Psoas muscle (tissue), 7 donors: ENCODE measurements at regions not wholly inside any gene's neighbourhood (a gene's known extent, or its start where the extent isn't known, plus 50 kb on each side); places are given as distances from the start of the nearest gene placed in this dataset.

ENCODE experiments used
- ATAC-seq, 4 donors: fragments of 200-7000 bp; cut with Tn5 transposase; one replicate each; pipeline ENCODE4 v1.9.1; 2020; ENCODE audit warnings: moderate library complexity in 3 of 4, mild to moderate bottlenecking in 2 of 4
- DNase-seq, 2 donors: peaks; one replicate each; pipeline ENCODE4 v3.0.0-alpha.2; 2020
- H3K27ac ChIP-seq: fragments of 200-600 bp; one replicate; pipeline ENCODE4 v1.8.0; 2022
- H3K27me3 ChIP-seq, 3 donors: fragments of 200-600 bp in 1 of 3; one replicate each; pipeline versions ENCODE4 v1.6.1 to v1.8.0; 2013 to 2022; ENCODE audit warnings: low read length in 2 of 3, mild to moderate bottlenecking in 2 of 3, moderate library complexity in 1 of 3; ENCODE audit not compliant: insufficient read depth in 3 of 3
- H3K36me3 ChIP-seq, 2 donors: fragments of 200-600 bp in 1 of 2; one replicate each; pipeline versions ENCODE4 v1.6.1 to v1.8.0; 2013 to 2022; ENCODE audit warnings: low read depth in 1 of 2, mild to moderate bottlenecking in 1 of 2, moderate library complexity in 1 of 2; ENCODE audit not compliant: insufficient read depth in 1 of 2
- H3K4me1 ChIP-seq: fragments of 200-600 bp; one replicate; pipeline ENCODE4 v1.8.0; 2022
- H3K4me3 ChIP-seq: fragments of 200-600 bp; one replicate; pipeline ENCODE4 v1.8.0; 2022; ENCODE audit warnings: mild to moderate bottlenecking
- H3K9me3 ChIP-seq: fragments of 200-600 bp; one replicate; pipeline ENCODE4 v1.8.0; 2022
- CTCF ChIP-seq: fragments of 200-600 bp; IDR thresholded peaks from one replicate; pipeline ENCODE4 v1.8.0; 2022; ENCODE audit warnings: antibody characterized with exemption
- WGBS, 3 donors: extraction: QIAGEN DNeasy Blood & Tissue Kit; methylation state at CpG; one replicate each; pipeline versions ENCODE4 v1.1.6 to v1.1.7; 2013; 5-methylcytosine and 5-hydroxymethylcytosine counted together
- intact Hi-C, 2 donors: fragments of 100-400 bp; cut with DNase I; formaldehyde crosslinking; loops; one replicate each; pipeline versions ENCODE4 v1.11.0 to v1.14.2; 2022
- donor health status: healthy with polysubstance abuse.
- donor health status: DM: no; HTN: no; CAD: no; lungs with moderate emphysema.
- donor health status: Bipolar disorder and iron deficiency.
- donor health status: healthy.
- donor health status: DM: yes; HTN: yes; CAD: no.
- donor health status: DM: no; HTN: no; CAD: no.
- donor health status: DM: yes; HTN: yes; CAD: no.

GRCh38 chr17:53630638-53631037, 192.1 kb upstream of the KIF2B start:
- no peak for ATAC-seq
- H3K4me3 ChIP-seq: no peak overlapping the region
- H3K36me3 ChIP-seq: no peaks in the 10 kb centered on the region
- WGBS, 3 donors: 62 to 74% (median 72%) methylated on average over 1 of the region's 1 CpG
- no peaks in the 10 kb centered on the region for H3K27me3 ChIP-seq
- intact Hi-C loops: no loop called here
- H3K4me1 ChIP-seq: no peaks in the 10 kb centered on the region
- H3K27ac ChIP-seq: no peak overlapping the region
- no peak for DNase-seq
- H3K9me3 ChIP-seq: no peaks in the 10 kb centered on the region
- TF ChIP-seq CTCF: no peak

- H3K4me1 ChIP-seq: no peaks in the 10 kb centered on the region
- no peak overlapping the region for H3K4me3 ChIP-seq
- H3K27ac ChIP-seq: no peak overlapping the region
- no peak for TF ChIP-seq CTCF
- H3K27me3 ChIP-seq: no peaks in the 10 kb centered on the region
- DNase-seq (no peak), ATAC-seq (no peak)
- 63 to 73% (median 63%) methylated on average over 3 of the region's 3 CpGs for WGBS, 3 donors
- no peaks in the 10 kb centered on the region for H3K36me3 ChIP-seq
- no peaks in the 10 kb centered on the region for H3K9me3 ChIP-seq
- intact Hi-C loops: no loop called here
Observed at GRCh38 chr17:53630115-53630514, 192.6 kb upstream of the KIF2B start.

- 29 to 41% (median 38%) methylated on average over 1 of the region's 1 CpG for WGBS, 3 donors
Observed at GRCh38 chr17:53629188-53629587, 193.5 kb upstream of the KIF2B start.

GRCh38 chr17:53628011-53628410, 194.7 kb upstream of the KIF2B start:
- Histone ChIP-seq H3K4me1 (no peaks in the 10 kb centered on the region), H3K36me3 (no peaks in the 10 kb centered on the region), H3K27me3 (no peaks in the 10 kb centered on the region), H3K27ac (no peak overlapping the region), H3K9me3 (no peaks in the 10 kb centered on the region), H3K4me3 (no peak overlapping the region)
- DNase-seq (no peak), ATAC-seq (no peak)
- TF ChIP-seq CTCF: no peak
- intact Hi-C loops: no loop called here

More at GRCh38 chr17:53629188-53629587, 193.5 kb upstream of the KIF2B start:
- intact Hi-C loops: no loop called here
- no peaks in the 10 kb centered on the region for H3K4me1 ChIP-seq
- no peaks in the 10 kb centered on the region for H3K36me3 ChIP-seq
- ATAC-seq: no peak
- no peaks in the 10 kb centered on the region for H3K9me3 ChIP-seq
- H3K27me3 ChIP-seq: no peaks in the 10 kb centered on the region
- DNase-seq: no peak
- H3K4me3 ChIP-seq: no peak overlapping the region
- no peak for TF ChIP-seq CTCF
- H3K27ac ChIP-seq: no peak overlapping the region

- WGBS, 3 donors: 71 to 88% (median 87%) methylated on average over 1 of the region's 1 CpG
- DNase-seq: no peak
- TF ChIP-seq CTCF: no peak
- Histone ChIP-seq H3K4me1 (no peaks in the 10 kb centered on the region), H3K36me3 (no peaks in the 10 kb centered on the region), H3K27me3 (no peaks in the 10 kb centered on the region), H3K9me3 (no peaks in the 10 kb centered on the region), H3K4me3 (no peak overlapping the region), H3K27ac (no peak overlapping the region)
- ATAC-seq: no peak
- intact Hi-C loops: no loop called here
Observed at GRCh38 chr17:53627511-53627910, 195.2 kb upstream of the KIF2B start.
